HepG2 (cell line): ENCODE measurements at regions not wholly inside any gene's neighbourhood (a gene's known extent, or its start where the extent isn't known, plus 50 kb on each side); places are given as distances from the start of the nearest gene placed in this dataset.

ENCODE experiments used
- ATAC-seq: fragments of 200-7000 bp; cut with Tn5 transposase; 3 replicates; pipeline ENCODE4 v1.9.1; 2020; ENCODE audit warnings: mild to moderate bottlenecking, moderate library complexity
- BruUV-seq: library from RNA; stranded (reverse); fragments of 400-500 nt; replicated peaks from 2 replicates; lab custom pipeline; 2021; lab: Mats Ljungman, UMichigan
- CTCF ChIA-PET: fragments of 300-600 bp; formaldehyde crosslinking; extraction: SDS; loops from one replicate; lab custom pipeline; 2021; ENCODE audit warnings: low total read pairs, inconsistent platforms, low intra/inter-chr PET ratio; lab: Yijun Ruan, JAX
- POLR2A ChIA-PET: fragments of 350-600 bp; sonication (Branson Sonifier 250); formaldehyde crosslinking; loops from one replicate; lab custom pipeline; 2020; ENCODE audit warnings: antibody characterized with exemption, inconsistent platforms; lab: Yijun Ruan, JAX
- DNase-seq: peaks from one replicate; pipeline ENCODE4 v3.0.0-alpha.2; 2015; ENCODE audit warnings: low spot score
- FAIRE-seq: peaks from 3 replicates; lab custom pipeline; 2011; peaks lifted over from hg19 to GRCh38; lab: Jason Lieb, UNC
- H2AFZ ChIP-seq: one replicate; pipeline ENCODE4 v1.6.1; 2011; ENCODE audit warnings: low read length, inconsistent platforms
- H3K27ac ChIP-seq: fragments of 300-600 bp; 3 replicates; pipeline ENCODE4 v1.8.0; 2011; ENCODE audit warnings: mixed run types, mild to moderate bottlenecking, mixed read lengths, low read length, inconsistent platforms; ENCODE audit not compliant: insufficient read depth; ENCODE audit errors: extremely low read length
- H3K27me3 ChIP-seq, 2 experiments: fragments of 200-600 bp in 1 of 2; 2 replicates in 1 of 2; 3 replicates in 1 of 2; pipeline versions ENCODE4 v1.6.0 to v1.8.0; 2011; ENCODE audit warnings: low read length in 2 of 2, mild to moderate bottlenecking in 2 of 2, moderate library complexity in 2 of 2, inconsistent platforms in 1 of 2; ENCODE audit not compliant: insufficient read depth in 2 of 2, control insufficient read depth in 1 of 2
- H3K36me3 ChIP-seq, 2 experiments: fragments of 200-600 bp in 1 of 2; replicated peaks in 1 of 2; 2 replicates in 1 of 2; 3 replicates in 1 of 2; pipeline versions ENCODE4 v1.5.1 to v1.8.0; 2011; ENCODE audit warnings: low read length in 2 of 2, inconsistent platforms in 1 of 2; ENCODE audit not compliant: insufficient read depth in 2 of 2, control insufficient read depth in 1 of 2
- H3K4me1 ChIP-seq: 2 replicates; pipeline ENCODE4 v1.5.1; 2012; ENCODE audit warnings: low read length, inconsistent platforms; ENCODE audit not compliant: insufficient read depth
- H3K4me2 ChIP-seq: 2 replicates; pipeline ENCODE4 v1.6.0; 2011; ENCODE audit warnings: low read depth, low read length, inconsistent platforms
- H3K4me3 ChIP-seq, 3 experiments: fragments of 200-600 bp in 1 of 3; sonication (generic), shearing (Covaris generic) in 1 of 3; replicated peaks in 1 of 3; 2 replicates each; pipeline ENCODE4 v1.5.1; 2011 to 2016; ENCODE audit warnings: low read length in 3 of 3, inconsistent platforms in 2 of 3, low read depth in 2 of 3, mild to moderate bottlenecking in 2 of 3, control low read depth in 1 of 3, mixed read lengths in 1 of 3; ENCODE audit not compliant: insufficient read depth in 1 of 3
- H3K79me2 ChIP-seq: one replicate; pipeline ENCODE4 v1.6.1; 2011; ENCODE audit warnings: low read length, inconsistent platforms; ENCODE audit not compliant: insufficient read depth
- H3K9ac ChIP-seq: 2 replicates; pipeline ENCODE4 v1.6.0; 2011; ENCODE audit warnings: mild to moderate bottlenecking, low read depth, low read length, inconsistent platforms; ENCODE audit not compliant: insufficient read depth
- H3K9me3 ChIP-seq: 2 replicates; pipeline ENCODE4 v1.5.1; 2012; ENCODE audit warnings: mild to moderate bottlenecking, low read length
- H4K20me1 ChIP-seq: 2 replicates; pipeline ENCODE4 v1.6.0; 2011; ENCODE audit warnings: inconsistent platforms, mild to moderate bottlenecking, low read length, moderate library complexity; ENCODE audit not compliant: insufficient read depth
- BHLHE40 ChIP-seq: IDR thresholded peaks from 2 replicates; pipeline ENCODE4 v1.6.1; 2011; ENCODE audit warnings: low read length, improper control_type of control experiment
- CHD2 ChIP-seq: IDR thresholded peaks from 2 replicates; pipeline ENCODE4 v1.6.1; 2011; ENCODE audit warnings: low read depth, low read length, improper control_type of control experiment
- NCOA5 ChIP-seq: sonication (generic); formaldehyde crosslinking; IDR thresholded peaks from 2 replicates; pipeline ENCODE4 v1.4.0; 2020; ENCODE audit warnings: missing genetic modification reagents
- PHB2 ChIP-seq: fragments of 450-650 bp; IDR thresholded peaks from 2 replicates; pipeline ENCODE4 v1.6.1; 2018; ENCODE audit not compliant: partially characterized antibody
- RFXANK ChIP-seq: IDR thresholded peaks from 2 replicates; pipeline ENCODE4 v1.6.1; 2016
- SMYD3 ChIP-seq: sonication (generic); formaldehyde crosslinking; IDR thresholded peaks from 2 replicates; pipeline ENCODE4 v1.8.1; 2023; ENCODE audit warnings: mild to moderate bottlenecking, missing genetic modification reagents
- SSRP1 ChIP-seq: IDR thresholded peaks from 2 replicates; pipeline ENCODE4 v1.6.1; 2016; ENCODE audit warnings: control low read depth
- TCF7L2 ChIP-seq: IDR thresholded peaks from 2 replicates; pipeline ENCODE4 v1.6.1; 2011; ENCODE audit warnings: mild to moderate bottlenecking, low read depth, low read length, moderate library complexity
- THAP9 ChIP-seq: sonication (generic); formaldehyde crosslinking; IDR thresholded peaks from 2 replicates; pipeline ENCODE4; 2020; ENCODE audit warnings: missing genetic modification reagents, mild to moderate bottlenecking, borderline replicate concordance
- ZNF20 ChIP-seq: sonication (generic); formaldehyde crosslinking; IDR thresholded peaks from 2 replicates; pipeline ENCODE4 v1.4.0; 2020; ENCODE audit warnings: mild to moderate bottlenecking, moderate library complexity, missing genetic modification reagents
- ZNF609 ChIP-seq: sonication (generic); formaldehyde crosslinking; IDR thresholded peaks from 2 replicates; pipeline ENCODE4 v1.4.0; 2020; ENCODE audit warnings: mild to moderate bottlenecking, missing genetic modification reagents, borderline replicate concordance
- ZNF678 ChIP-seq: sonication (generic); formaldehyde crosslinking; IDR thresholded peaks from 2 replicates; pipeline ENCODE4 v1.4.0; 2020; ENCODE audit warnings: mild to moderate bottlenecking, missing genetic modification reagents
- ZXDC ChIP-seq: sonication (generic); formaldehyde crosslinking; IDR thresholded peaks from 2 replicates; pipeline ENCODE4 v1.5.0; 2020; ENCODE audit warnings: mild to moderate bottlenecking, missing genetic modification reagents
- WGBS: methylation state at CpG from one replicate; pipeline ENCODE4 v1.1.6; 2017; ENCODE audit warnings: low lambda C conversion rate; 5-methylcytosine and 5-hydroxymethylcytosine counted together
- in situ Hi-C: cut with HindIII; loops from 2 replicates; pipeline ENCODE4 v1.10.0; 2017; ENCODE audit warnings: low pct_unique_long_range_greater_than_20kb; ENCODE audit not compliant: extremely low pct_ligation_motif_present
- intact Hi-C: fragments of 100-400 bp; cut with micrococcal nuclease; formaldehyde crosslinking; loops from one replicate; pipeline ENCODE4 v1.10.0; 2022; ENCODE audit not compliant: unreplicated experiment

- ChIA-PET CTCF (no interaction called here), POLR2A (no interaction called here)
- no peaks in the 10 kb centered on the region for H3K79me2 ChIP-seq
- ATAC-seq, result no peak
- FAIRE-seq, result no peak
- intact Hi-C loops (no loop called here), in situ Hi-C loops (no loop called here)
- no peak overlapping the region for H3K4me2 ChIP-seq
- 96% methylated on average over 8 of the region's 10 CpGs for WGBS
- no peaks in the 10 kb centered on the region for H3K4me1 ChIP-seq
- H3K9ac ChIP-seq, result no peak overlapping the region
- H3K27ac ChIP-seq, result no peak overlapping the region
- no peak for DNase-seq
- H3K36me3 ChIP-seq, result peaks cover 7 to 12% of the 10 kb centered on the region in 2 experiments; a peak in 3 of 5 replicates
- no peaks in the 10 kb centered on the region for H4K20me1 ChIP-seq
- no peaks in the 10 kb centered on the region for H3K9me3 ChIP-seq
- BruUV-seq, result no TSS peak
- H3K27me3 ChIP-seq, result no peaks in the 10 kb centered on the region; a peak in 1 of 5 replicates
- H3K4me3 ChIP-seq, result no peak overlapping the region
- no peak overlapping the region for H2AFZ ChIP-seq
- no peak for TF ChIP-seq ZNF609 (CRISPR knock-in tag)
- TF ChIP-seq ZNF678 (CRISPR knock-in tag), result no peak
- TF ChIP-seq SMYD3 (CRISPR knock-in tag), result no peak
- no peak for TF ChIP-seq ZNF20 (CRISPR knock-in tag)
- no peak for TF ChIP-seq NCOA5 (CRISPR knock-in tag)
- TF ChIP-seq PHB2, result no peak
- no peak for TF ChIP-seq ZXDC
- TF ChIP-seq CHD2, result no peak
- no peak for TF ChIP-seq BHLHE40
- TF ChIP-seq SSRP1, result no peak
- TF ChIP-seq TCF7L2, result no peak
- no peak for TF ChIP-seq RFXANK (CRISPR knock-in tag)
- no peak for TF ChIP-seq THAP9 (CRISPR knock-in tag)
These were observed 133.1 kb downstream of the NCOR2 start for GRCh38 chr12:124434354-124434753.
